ENCODE measurements at regions not wholly inside any gene's neighbourhood (a gene's known extent, or its start where the extent isn't known, plus 50 kb on each side); places are given as distances from the start of the nearest gene placed in this dataset.
"Not testable (repeated sequence)": the region's sequence is repeated elsewhere in the genome, so short reads cannot be mapped to it uniquely, and the experiment has no call there.

GRCh38 chr13:110817143-110817542 lies 97.7 kb downstream of the ANKRD10 start:
- Histone ChIP-seq H3K9ac (ENCODE audit: low read depth in 1 of 2, low read length in 2 of 2) (no peak overlapping the region), H3K4me1 (ENCODE audit: control insufficient read depth in 2 of 2, insufficient read depth in 2 of 2, low read length in 2 of 2) (no peaks in the 10 kb centered on the region), H3K9me3 (ENCODE audit: control insufficient read depth in 2 of 2, low read length in 2 of 2) (no peaks in the 10 kb centered on the region), H3K27ac (ENCODE audit: low read depth in 2 of 2, low read length in 2 of 2) (no peak overlapping the region), H3K4me3 (ENCODE audit: low read length in 2 of 2) (no peak overlapping the region), H3K27me3 (ENCODE audit: control insufficient read depth in 2 of 2, insufficient read depth in 2 of 2, low read length in 2 of 2) (peaks cover 0 to 2% of the 10 kb centered on the region in 2 donors), H3K36me3 (ENCODE audit: control insufficient read depth in 2 of 2, insufficient read depth in 2 of 2, low read length in 2 of 2) (no peaks in the 10 kb centered on the region)

GRCh38 chr13:110818747-110819146 lies 96.1 kb downstream of the ANKRD10 start:
- H3K4me1 ChIP-seq (ENCODE audit: control insufficient read depth in 2 of 2, insufficient read depth in 2 of 2, low read length in 2 of 2) = no peaks in the 10 kb centered on the region
- no peaks in the 10 kb centered on the region for H3K9me3 ChIP-seq (ENCODE audit: control insufficient read depth in 2 of 2, low read length in 2 of 2)
- H3K4me3 ChIP-seq (ENCODE audit: low read length in 2 of 2) = no peak overlapping the region
- no peaks in the 10 kb centered on the region for H3K36me3 ChIP-seq (ENCODE audit: control insufficient read depth in 2 of 2, insufficient read depth in 2 of 2, low read length in 2 of 2)
- no peak overlapping the region for H3K9ac ChIP-seq (ENCODE audit: low read depth in 1 of 2, low read length in 2 of 2)
- H3K27me3 ChIP-seq (ENCODE audit: control insufficient read depth in 2 of 2, insufficient read depth in 2 of 2, low read length in 2 of 2) = no peaks in the 10 kb centered on the region
- H3K27ac ChIP-seq (ENCODE audit: low read depth in 2 of 2, low read length in 2 of 2) = no peak overlapping the region

DNA sequence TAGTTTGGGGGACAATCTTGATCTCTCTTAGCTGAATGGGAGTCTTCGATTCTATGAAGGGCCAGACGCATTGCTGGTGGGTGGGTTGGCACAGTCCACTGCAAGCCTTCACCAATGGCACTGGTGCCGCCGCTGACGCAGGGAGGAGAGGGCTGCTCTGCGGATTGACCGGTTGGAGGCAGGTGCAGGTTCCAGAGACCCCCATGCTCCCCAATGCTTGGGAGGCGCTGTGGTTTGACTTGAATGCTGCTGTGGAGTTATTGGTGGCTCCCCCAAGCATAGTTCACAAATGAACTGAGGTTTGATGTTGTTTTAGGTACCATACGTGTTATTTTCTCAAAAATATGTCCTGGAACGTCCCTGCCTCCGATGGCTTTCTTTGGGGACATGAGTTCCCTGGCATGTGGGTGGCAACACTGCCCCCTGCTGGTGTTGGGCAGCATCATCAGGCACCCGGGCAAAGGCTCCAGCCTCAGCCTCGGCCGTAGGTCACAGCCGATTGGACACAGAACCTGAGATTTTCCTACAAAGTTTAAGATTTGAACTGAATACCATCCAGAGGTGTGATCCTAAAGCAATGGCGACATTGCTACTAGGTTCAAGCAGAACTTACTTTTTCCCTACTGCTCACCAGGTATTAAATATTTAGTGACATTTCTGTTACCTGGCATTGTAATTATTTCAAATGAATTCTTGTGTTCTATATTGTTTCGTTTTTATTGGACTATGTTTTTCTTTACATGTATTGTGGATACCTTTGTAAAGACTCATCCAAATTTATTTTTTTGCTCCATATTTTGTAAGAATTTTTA lies 95.5 kb downstream of the ANKRD10 start:
- Histone ChIP-seq H3K9ac (ENCODE audit: low read depth in 1 of 2, low read length in 2 of 2) (no peak overlapping the region), H3K9me3 (ENCODE audit: control insufficient read depth in 2 of 2, low read length in 2 of 2) (no peaks in the 10 kb centered on the region), H3K36me3 (ENCODE audit: control insufficient read depth in 2 of 2, insufficient read depth in 2 of 2, low read length in 2 of 2) (no peaks in the 10 kb centered on the region), H3K27me3 (ENCODE audit: control insufficient read depth in 2 of 2, insufficient read depth in 2 of 2, low read length in 2 of 2) (no peaks in the 10 kb centered on the region), H3K4me3 (ENCODE audit: low read length in 2 of 2) (no peak overlapping the region), H3K27ac (ENCODE audit: low read depth in 2 of 2, low read length in 2 of 2) (no peak overlapping the region), H3K4me1 (ENCODE audit: control insufficient read depth in 2 of 2, insufficient read depth in 2 of 2, low read length in 2 of 2) (no peaks in the 10 kb centered on the region)

DNA sequence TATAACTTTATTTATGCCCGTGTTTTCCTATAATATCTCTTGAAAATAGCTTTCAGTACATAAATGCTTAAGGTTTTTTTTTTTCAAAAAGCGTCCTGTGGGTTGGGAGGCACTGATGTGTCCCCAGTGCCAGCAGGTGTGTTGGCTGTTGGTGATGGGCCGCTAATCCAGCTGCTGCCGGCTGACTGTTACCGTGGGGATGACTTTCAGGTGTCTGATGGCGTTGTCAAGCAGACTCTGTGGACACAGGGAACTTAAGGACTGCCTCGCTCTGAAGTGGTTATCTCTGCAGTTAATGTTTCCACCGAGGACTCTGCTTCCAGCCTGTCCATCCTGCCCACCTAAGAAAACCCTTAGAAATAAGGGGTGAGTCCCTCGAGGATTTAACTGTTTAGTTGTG lies 94.5 kb downstream of the ANKRD10 start:
- H3K27ac ChIP-seq (ENCODE audit: low read depth in 2 of 2, low read length in 2 of 2) = no peak overlapping the region
- no peak overlapping the region for H3K9ac ChIP-seq (ENCODE audit: low read depth in 1 of 2, low read length in 2 of 2)
- no peaks in the 10 kb centered on the region for H3K27me3 ChIP-seq (ENCODE audit: control insufficient read depth in 2 of 2, insufficient read depth in 2 of 2, low read length in 2 of 2)
- H3K36me3 ChIP-seq (ENCODE audit: control insufficient read depth in 2 of 2, insufficient read depth in 2 of 2, low read length in 2 of 2) = no peaks in the 10 kb centered on the region
- H3K4me1 ChIP-seq (ENCODE audit: control insufficient read depth in 2 of 2, insufficient read depth in 2 of 2, low read length in 2 of 2) = no peaks in the 10 kb centered on the region
- H3K9me3 ChIP-seq (ENCODE audit: control insufficient read depth in 2 of 2, low read length in 2 of 2) = no peaks in the 10 kb centered on the region
- no peak overlapping the region for H3K4me3 ChIP-seq (ENCODE audit: low read length in 2 of 2)

DNA sequence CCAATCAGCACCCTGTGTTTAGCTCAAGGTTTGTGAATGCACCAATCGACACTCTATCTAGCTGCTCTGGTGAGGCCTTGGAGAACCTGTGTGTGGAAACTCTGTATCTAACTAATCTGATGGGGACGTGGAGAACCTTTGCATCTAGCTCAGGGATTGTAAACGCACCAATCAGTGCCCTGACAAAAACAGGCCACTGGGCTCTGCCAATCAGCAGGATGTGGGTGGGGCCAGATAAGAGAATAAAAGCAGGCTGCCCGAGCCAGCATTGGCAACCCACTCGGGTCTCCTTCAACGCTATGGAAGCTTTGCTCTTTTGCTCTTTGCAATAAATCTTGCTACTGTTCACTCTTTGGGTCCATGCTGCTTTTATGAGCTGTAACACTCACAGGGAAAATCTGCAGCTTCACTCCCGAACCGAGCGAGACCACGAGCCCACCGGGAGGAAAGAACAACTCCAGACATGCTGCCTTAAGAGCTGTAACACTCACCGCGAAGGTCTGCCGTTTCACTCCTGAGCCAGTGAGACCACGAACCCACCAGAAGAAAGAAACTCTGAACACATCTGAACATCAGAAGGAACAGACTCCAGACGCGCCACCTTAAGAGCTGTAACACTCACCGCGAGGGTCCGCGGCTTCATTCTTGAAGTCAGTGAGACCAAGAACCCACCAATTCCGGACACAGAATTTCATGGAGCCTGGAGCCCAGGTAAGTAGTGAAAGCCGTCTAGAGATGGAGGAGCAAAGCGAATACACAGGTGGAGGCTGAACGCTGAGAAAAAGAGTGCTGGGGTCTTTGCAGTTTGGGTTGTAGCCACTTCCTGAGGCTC lies 92.8 kb downstream of the ANKRD10 start:
- not testable (repeated sequence) for H3K4me1 ChIP-seq (ENCODE audit: control insufficient read depth in 2 of 2, insufficient read depth in 2 of 2, low read length in 2 of 2); H3K4me3 ChIP-seq (ENCODE audit: low read length in 2 of 2); H3K9me3 ChIP-seq (ENCODE audit: control insufficient read depth in 2 of 2, low read length in 2 of 2); H3K27me3 ChIP-seq (ENCODE audit: control insufficient read depth in 2 of 2, insufficient read depth in 2 of 2, low read length in 2 of 2); H3K36me3 ChIP-seq (ENCODE audit: control insufficient read depth in 2 of 2, insufficient read depth in 2 of 2, low read length in 2 of 2); H3K27ac ChIP-seq (ENCODE audit: low read depth in 2 of 2, low read length in 2 of 2); H3K9ac ChIP-seq (ENCODE audit: low read depth in 1 of 2, low read length in 2 of 2)

- Histone ChIP-seq H3K27ac (ENCODE audit: low read depth in 2 of 2, low read length in 2 of 2) (no peak overlapping the region), H3K27me3 (ENCODE audit: control insufficient read depth in 2 of 2, insufficient read depth in 2 of 2, low read length in 2 of 2) (no peaks in the 10 kb centered on the region), H3K36me3 (ENCODE audit: control insufficient read depth in 2 of 2, insufficient read depth in 2 of 2, low read length in 2 of 2) (no peaks in the 10 kb centered on the region), H3K4me3 (ENCODE audit: low read length in 2 of 2) (no peak overlapping the region), H3K9me3 (ENCODE audit: control insufficient read depth in 2 of 2, low read length in 2 of 2) (no peaks in the 10 kb centered on the region), H3K4me1 (ENCODE audit: control insufficient read depth in 2 of 2, insufficient read depth in 2 of 2, low read length in 2 of 2) (no peaks in the 10 kb centered on the region), H3K9ac (ENCODE audit: low read depth in 1 of 2, low read length in 2 of 2) (no peak overlapping the region)
Measured at GRCh38 chr13:110822669-110822945, 92.3 kb downstream of the ANKRD10 start.

DNA sequence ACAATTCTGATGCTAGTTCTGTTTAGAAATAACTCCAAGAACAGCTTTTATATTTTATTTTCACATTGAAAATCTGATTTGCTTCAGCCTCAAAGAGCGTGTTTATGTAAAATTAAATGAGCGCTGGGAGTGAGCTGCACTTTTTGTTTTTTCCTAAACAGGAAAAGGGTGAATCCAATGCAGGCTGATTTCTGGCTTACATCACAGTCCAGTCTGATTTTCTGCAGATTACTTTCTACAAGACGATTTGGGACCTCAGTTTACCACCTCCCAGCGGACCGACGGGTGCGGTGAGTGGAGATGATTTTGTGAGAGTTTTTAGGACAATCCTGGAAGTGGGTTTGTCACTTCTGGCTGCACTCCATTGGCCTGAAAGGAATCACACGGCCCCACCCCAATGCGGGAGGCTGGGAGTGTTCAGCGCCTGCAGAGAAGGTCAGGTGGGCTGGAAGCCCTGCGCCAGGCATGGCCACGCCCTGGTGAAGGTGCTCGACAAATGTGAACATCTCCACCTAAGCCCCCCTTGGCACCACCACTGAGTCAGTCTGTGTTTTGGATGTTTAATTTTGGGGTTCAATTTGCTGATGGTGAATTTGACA lies 90.1 kb downstream of the ANKRD10 start:
- no peaks in the 10 kb centered on the region for H3K27me3 ChIP-seq (ENCODE audit: control insufficient read depth in 2 of 2, insufficient read depth in 2 of 2, low read length in 2 of 2)
- no peak overlapping the region for H3K27ac ChIP-seq (ENCODE audit: low read depth in 2 of 2, low read length in 2 of 2)
- no peaks in the 10 kb centered on the region for H3K36me3 ChIP-seq (ENCODE audit: control insufficient read depth in 2 of 2, insufficient read depth in 2 of 2, low read length in 2 of 2)
- H3K4me3 ChIP-seq (ENCODE audit: low read length in 2 of 2) = peak overlapping the region in 1 of 2 donors; percentile 31
- H3K9me3 ChIP-seq (ENCODE audit: control insufficient read depth in 2 of 2, low read length in 2 of 2) = no peaks in the 10 kb centered on the region
- H3K9ac ChIP-seq (ENCODE audit: low read depth in 1 of 2, low read length in 2 of 2) = no peak overlapping the region
- no peaks in the 10 kb centered on the region for H3K4me1 ChIP-seq (ENCODE audit: control insufficient read depth in 2 of 2, insufficient read depth in 2 of 2, low read length in 2 of 2)

GRCh38 chr13:110825516-110825915 lies 89.4 kb downstream of the ANKRD10 start:
- Histone ChIP-seq H3K4me3 (ENCODE audit: low read length in 2 of 2) (no peak overlapping the region), H3K36me3 (ENCODE audit: control insufficient read depth in 2 of 2, insufficient read depth in 2 of 2, low read length in 2 of 2) (no peaks in the 10 kb centered on the region), H3K9ac (ENCODE audit: low read depth in 1 of 2, low read length in 2 of 2) (no peak overlapping the region), H3K27ac (ENCODE audit: low read depth in 2 of 2, low read length in 2 of 2) (no peak overlapping the region), H3K27me3 (ENCODE audit: control insufficient read depth in 2 of 2, insufficient read depth in 2 of 2, low read length in 2 of 2) (no peaks in the 10 kb centered on the region), H3K9me3 (ENCODE audit: control insufficient read depth in 2 of 2, low read length in 2 of 2) (no peaks in the 10 kb centered on the region), H3K4me1 (ENCODE audit: control insufficient read depth in 2 of 2, insufficient read depth in 2 of 2, low read length in 2 of 2) (no peaks in the 10 kb centered on the region)

DNA sequence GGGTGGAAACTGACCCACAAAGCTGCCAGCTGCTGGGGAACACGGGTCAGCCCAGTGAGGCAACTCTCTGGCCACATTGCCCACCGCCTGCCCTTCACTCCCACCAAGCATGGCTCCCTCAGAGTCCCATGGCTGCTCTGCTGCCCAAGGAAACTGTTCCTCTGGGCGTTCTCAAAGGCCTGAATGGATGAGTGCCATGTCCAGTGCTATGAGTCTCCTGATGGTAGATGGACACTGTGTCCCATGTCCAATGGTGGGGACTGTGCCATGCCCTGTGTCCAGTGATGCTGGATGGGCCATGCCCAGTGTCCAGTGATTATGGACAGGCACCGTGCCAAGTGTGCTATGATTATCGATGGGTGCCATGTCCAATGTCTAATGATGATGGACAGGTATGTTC lies 88.8 kb downstream of the ANKRD10 start:
- no peaks in the 10 kb centered on the region for H3K27me3 ChIP-seq (ENCODE audit: control insufficient read depth in 2 of 2, insufficient read depth in 2 of 2, low read length in 2 of 2)
- H3K4me1 ChIP-seq (ENCODE audit: control insufficient read depth in 2 of 2, insufficient read depth in 2 of 2, low read length in 2 of 2) = no peaks in the 10 kb centered on the region
- H3K9me3 ChIP-seq (ENCODE audit: control insufficient read depth in 2 of 2, low read length in 2 of 2) = no peaks in the 10 kb centered on the region
- no peak overlapping the region for H3K27ac ChIP-seq (ENCODE audit: low read depth in 2 of 2, low read length in 2 of 2)
- H3K36me3 ChIP-seq (ENCODE audit: control insufficient read depth in 2 of 2, insufficient read depth in 2 of 2, low read length in 2 of 2) = no peaks in the 10 kb centered on the region
- H3K9ac ChIP-seq (ENCODE audit: low read depth in 1 of 2, low read length in 2 of 2) = no peak overlapping the region
- no peak overlapping the region for H3K4me3 ChIP-seq (ENCODE audit: low read length in 2 of 2)
